ENCODE measurements at regions not wholly inside any gene's neighbourhood (a gene's known extent, or its start where the extent isn't known, plus 50 kb on each side); places are given as distances from the start of the nearest gene placed in this dataset.

DNA sequence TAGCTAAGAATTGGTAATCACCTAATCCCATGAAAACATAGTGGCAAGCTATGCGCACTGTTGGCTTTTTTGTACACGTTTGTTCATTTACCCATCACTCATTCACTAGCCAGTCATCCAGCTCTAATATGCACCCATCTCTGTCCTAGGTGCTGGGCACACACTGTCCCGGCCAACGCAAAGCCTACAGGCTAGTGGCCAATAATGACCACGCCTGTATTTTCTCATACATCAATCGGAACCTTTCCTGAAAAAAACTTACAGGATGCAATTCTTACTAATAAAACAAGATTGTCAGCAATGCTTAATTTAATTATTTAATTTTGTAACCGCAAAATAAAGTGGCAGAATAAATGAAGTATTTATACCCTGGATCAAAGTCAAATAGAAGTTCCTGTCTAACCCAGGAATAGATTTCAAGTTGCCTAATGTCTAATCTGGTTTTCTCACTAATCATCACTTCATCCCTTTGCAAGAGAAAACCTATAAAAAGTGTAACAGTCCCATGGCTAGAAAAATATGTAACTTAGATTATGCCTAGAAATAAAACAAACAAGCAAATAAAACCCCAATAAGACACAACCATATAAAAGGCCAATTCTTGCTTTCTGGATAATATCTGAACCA, 143.3 kb upstream of the BLID start:
- CTCF ChIA-PET = no interaction called here

More for the DNA sequence above, 143.3 kb upstream of the BLID start:
- intact Hi-C loops (cut with micrococcal nuclease) = no loop called here
- H3K4me1 ChIP-seq (ENCODE audit: control insufficient read depth in 1 of 2, insufficient read depth in 2 of 2, low read length in 2 of 2) = peaks cover 0 to 10% of the 10 kb centered on the region in 2 experiments; a peak in 1 of 4 replicates
- DNase-seq (ENCODE audit: low read depth, low spot score) (no peak), ATAC-seq (no peak)
- H3K9me2 ChIP-seq (ENCODE audit: insufficient read depth) = no peaks in the 10 kb centered on the region
- H3K9ac ChIP-seq (ENCODE audit: low read length) = no peak overlapping the region
- no peak overlapping the region for H3K27ac ChIP-seq (ENCODE audit: low read depth, low read length)
- no peaks in the 10 kb centered on the region for H3K27me3 ChIP-seq (ENCODE audit: insufficient read depth, low read length)
- no peak overlapping the region for H3K4me3 ChIP-seq (replicated peaks in 1 of 2; ENCODE audit: low read depth in 1 of 2, low read length in 2 of 2)
- no TSS peak for BruUV-seq (replicated peaks)
- RAD21 ChIA-PET (ENCODE audit: low non-redundant PET in 1 of 2, low total read pairs in 2 of 2, uncharacterized antibody in 2 of 2, unreplicated experiment in 2 of 2) = no interaction called here
- H3K36me3 ChIP-seq (ENCODE audit: control insufficient read depth in 1 of 2, insufficient read depth in 2 of 2, low read length in 2 of 2) = no peaks in the 10 kb centered on the region
- no peak for TF ChIP-seq ELF1 (IDR thresholded peaks at IDR 0.05; ENCODE audit: borderline replicate concordance, low read depth)
- TF ChIP-seq, protein P1, sequence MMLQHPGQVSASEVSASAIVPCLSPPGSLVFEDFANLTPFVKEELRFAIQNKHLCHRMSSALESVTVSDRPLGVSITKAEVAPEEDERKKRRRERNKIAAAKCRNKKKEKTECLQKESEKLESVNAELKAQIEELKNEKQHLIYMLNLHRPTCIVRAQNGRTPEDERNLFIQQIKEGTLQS (IDR thresholded peaks at IDR 0.05) = no peak
- TF ChIP-seq EGR1 (IDR thresholded peaks at IDR 0.05; ENCODE audit: low read depth) = no peak
- TF ChIP-seq, protein P2, sequence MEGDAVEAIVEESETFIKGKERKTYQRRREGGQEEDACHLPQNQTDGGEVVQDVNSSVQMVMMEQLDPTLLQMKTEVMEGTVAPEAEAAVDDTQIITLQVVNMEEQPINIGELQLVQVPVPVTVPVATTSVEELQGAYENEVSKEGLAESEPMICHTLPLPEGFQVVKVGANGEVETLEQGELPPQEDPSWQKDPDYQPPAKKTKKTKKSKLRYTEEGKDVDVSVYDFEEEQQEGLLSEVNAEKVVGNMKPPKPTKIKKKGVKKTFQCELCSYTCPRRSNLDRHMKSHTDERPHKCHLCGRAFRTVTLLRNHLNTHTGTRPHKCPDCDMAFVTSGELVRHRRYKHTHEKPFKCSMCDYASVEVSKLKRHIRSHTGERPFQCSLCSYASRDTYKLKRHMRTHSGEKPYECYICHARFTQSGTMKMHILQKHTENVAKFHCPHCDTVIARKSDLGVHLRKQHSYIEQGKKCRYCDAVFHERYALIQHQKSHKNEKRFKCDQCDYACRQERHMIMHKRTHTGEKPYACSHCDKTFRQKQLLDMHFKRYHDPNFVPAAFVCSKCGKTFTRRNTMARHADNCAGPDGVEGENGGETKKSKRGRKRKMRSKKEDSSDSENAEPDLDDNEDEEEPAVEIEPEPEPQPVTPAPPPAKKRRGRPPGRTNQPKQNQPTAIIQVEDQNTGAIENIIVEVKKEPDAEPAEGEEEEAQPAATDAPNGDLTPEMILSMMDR (IDR thresholded peaks at IDR 0.05 in 2 of 3, conservative IDR thresholded peaks at IDR 0.05 in 1 of 3; ENCODE audit: borderline replicate concordance in 1 of 3, insufficient read depth in 1 of 3, low read depth in 2 of 3, low read length in 2 of 3) = no peak
- TF ChIP-seq RAD21 (IDR thresholded peaks at IDR 0.05; ENCODE audit: low read depth) = no peak
- no peak for TF ChIP-seq ZNF274 (IDR thresholded peaks at IDR 0.05; ENCODE audit: low read depth, low read length)
- POLR2A ChIA-PET = no interaction called here
- no peaks in the 10 kb centered on the region for H4K20me1 ChIP-seq (ENCODE audit: insufficient read depth)
- no peaks in the 10 kb centered on the region for H3K9me3 ChIP-seq (ENCODE audit: control insufficient read depth in 1 of 2, insufficient read depth in 1 of 2, low read depth in 1 of 2, low read length in 2 of 2)
- no peak overlapping the region for H3K4me2 ChIP-seq (ENCODE audit: low read length)
- H2AFZ ChIP-seq (ENCODE audit: low read depth, low read length, poor library complexity, severe bottlenecking) = no peak overlapping the region
- H3K79me2 ChIP-seq (ENCODE audit: insufficient read depth, low read length) = no peaks in the 10 kb centered on the region

Data from HCT116 (cell line).